ENCODE measurements at regions not wholly inside any gene's neighbourhood (a gene's known extent, or its start where the extent isn't known, plus 50 kb on each side); places are given as distances from the start of the nearest gene placed in this dataset.

- Histone ChIP-seq H3K27me3 (no peaks in the 10 kb centered on the region), H3K4me1 (no peaks in the 10 kb centered on the region), H3K27ac (no peak overlapping the region), H3K9me3 (no peaks in the 10 kb centered on the region), H3K36me3 (no peaks in the 10 kb centered on the region), H3K4me3 (replicated peaks in 1 of 3) (no peak overlapping the region)
- intact Hi-C loops (cut with DNase I) = no loop called here
- TF ChIP-seq CTCF (IDR thresholded peaks at IDR 0.05) = no peak
- no peak for TF ChIP-seq POLR2A (IDR thresholded peaks at IDR 0.05)
- no peak for DNase-seq
These were observed 72.8 kb upstream of the MAPK10 start for GRCh38 chr4:86432559-86433134.

GRCh38 chr4:86439293-86439692 lies 79.4 kb upstream of the MAPK10 start:
- H3K4me1 ChIP-seq = no peaks in the 10 kb centered on the region
- no peak overlapping the region for H3K4me3 ChIP-seq (replicated peaks in 1 of 3)
- WGBS, 2 donors = 87 to 88% methylated on average over 2 of the region's 2 CpGs
- H3K9me3 ChIP-seq = no peaks in the 10 kb centered on the region
- no peak for TF ChIP-seq POLR2A (IDR thresholded peaks at IDR 0.05)
- TF ChIP-seq CTCF (IDR thresholded peaks at IDR 0.05) = no peak
- no peaks in the 10 kb centered on the region for H3K36me3 ChIP-seq
- intact Hi-C loops (cut with DNase I) = no loop called here
- H3K27me3 ChIP-seq = no peaks in the 10 kb centered on the region
- H3K27ac ChIP-seq = no peak overlapping the region
- DNase-seq = no peak

- intact Hi-C loops (cut with DNase I) = no loop called here
- WGBS, 2 donors = 77 to 79% methylated on average over 3 of the region's 3 CpGs
- no peaks in the 10 kb centered on the region for H3K27me3 ChIP-seq
- no peaks in the 10 kb centered on the region for H3K4me1 ChIP-seq
- DNase-seq = no peak
- TF ChIP-seq POLR2A (IDR thresholded peaks at IDR 0.05) (no peak), CTCF (IDR thresholded peaks at IDR 0.05) (no peak)
- H3K36me3 ChIP-seq = no peaks in the 10 kb centered on the region
- no peak overlapping the region for H3K4me3 ChIP-seq (replicated peaks in 1 of 3)
- no peak overlapping the region for H3K27ac ChIP-seq
- no peaks in the 10 kb centered on the region for H3K9me3 ChIP-seq
These were observed 81.5 kb upstream of the MAPK10 start for GRCh38 chr4:86441175-86441936.

- Histone ChIP-seq H3K27ac (no peak overlapping the region), H3K9me3 (no peaks in the 10 kb centered on the region), H3K36me3 (no peaks in the 10 kb centered on the region), H3K4me1 (no peaks in the 10 kb centered on the region), H3K27me3 (no peaks in the 10 kb centered on the region), H3K4me3 (replicated peaks in 1 of 3) (no peak overlapping the region)
- intact Hi-C loops (cut with DNase I) = no loop called here
- TF ChIP-seq POLR2A (IDR thresholded peaks at IDR 0.05) (no peak), CTCF (IDR thresholded peaks at IDR 0.05) (no peak)
- DNase-seq = no peak
These were observed 83.0 kb upstream of the MAPK10 start for GRCh38 chr4:86442881-86443280.

GRCh38 chr4:86443495-86443894 lies 83.6 kb upstream of the MAPK10 start:
- WGBS, 2 donors = 79 to 80% methylated on average over 8 of the region's 8 CpGs
- DNase-seq = no peak
- no peak for TF ChIP-seq CTCF (IDR thresholded peaks at IDR 0.05)
- TF ChIP-seq POLR2A (IDR thresholded peaks at IDR 0.05) = no peak

More at GRCh38 chr4:86443495-86443894, 83.6 kb upstream of the MAPK10 start:
- no peaks in the 10 kb centered on the region for H3K27me3 ChIP-seq
- no peak overlapping the region for H3K27ac ChIP-seq
- no peak overlapping the region for H3K4me3 ChIP-seq (replicated peaks in 1 of 3)
- no peaks in the 10 kb centered on the region for H3K4me1 ChIP-seq
- H3K36me3 ChIP-seq = no peaks in the 10 kb centered on the region
- intact Hi-C loops (cut with DNase I) = no loop called here
- H3K9me3 ChIP-seq = no peaks in the 10 kb centered on the region
